C4-2B (cell line): ENCODE measurements at regions not wholly inside any gene's neighbourhood (a gene's known extent, or its start where the extent isn't known, plus 50 kb on each side); places are given as distances from the start of the nearest gene placed in this dataset.

ENCODE experiments used
- CTCF ChIP-seq: fragments of 450-650 bp; conservative IDR thresholded peaks from 2 replicates; pipeline ENCODE4 v1.5.1; 2017; ENCODE audit warnings: mild to moderate bottlenecking
- ZFX ChIP-seq: fragments of 450-650 bp; IDR thresholded peaks from 2 replicates; pipeline ENCODE4 v1.6.1; 2017

GRCh38 chr14:29351996-29352705, 575.5 kb downstream of the PRKD1 start:
- TF ChIP-seq CTCF, result no peak
- no peak for TF ChIP-seq ZFX
